ENCODE measurements at regions not wholly inside any gene's neighbourhood (a gene's known extent, or its start where the extent isn't known, plus 50 kb on each side); places are given as distances from the start of the nearest gene placed in this dataset.
A peak's percentile ranks its signal among the peaks of the same experiment; 100 is the strongest.
"Not testable (repeated sequence)": the region's sequence is repeated elsewhere in the genome, so short reads cannot be mapped to it uniquely, and the experiment has no call there.

GRCh38 chr6:86026890-86027289 is 384.2 kb upstream of the SYNCRIP start:
- Mint-ChIP-seq H3K9me3 (peaks cover 0 to 12% (median 3%) of the 10 kb centered on the region in 8 donors), H3K27ac (peak overlapping the region in 1 of 7 donors; percentile 8)
- H3K4me1 Mint-ChIP-seq; H3K4me3 Mint-ChIP-seq; POLR2A ChIA-PET (ENCODE audit: partially characterized antibody); H3K9me3 ChIP-seq (ENCODE audit: control insufficient read depth in 1 of 2, low read length in 2 of 2); CTCF ChIA-PET (ENCODE audit: partially characterized antibody); DNase-seq; intact Hi-C loops (cut with micrococcal nuclease); H3K27me3 ChIP-seq (ENCODE audit: insufficient read depth, low read length); H3K27me3 Mint-ChIP-seq; H3K27ac ChIP-seq (ENCODE audit: low read depth, low read length); H3K36me3 ChIP-seq (ENCODE audit: insufficient read depth, low read length); H3K4me1 ChIP-seq (ENCODE audit: insufficient read depth, low read length); H3K36me3 Mint-ChIP-seq; H3K4me3 ChIP-seq (ENCODE audit: low read length in 2 of 2): not testable (repeated sequence)

GRCh38 chr6:86017236-86017635 is 374.6 kb upstream of the SYNCRIP start:
- CTCF ChIA-PET (ENCODE audit: partially characterized antibody) = no interaction called here
- POLR2A ChIA-PET (ENCODE audit: partially characterized antibody) = no interaction called here
- H3K27me3 Mint-ChIP-seq = no peaks in the 10 kb centered on the region
- no peak overlapping the region for H3K4me3 ChIP-seq (ENCODE audit: low read length in 2 of 2)
- no peaks in the 10 kb centered on the region for H3K36me3 Mint-ChIP-seq
- no peaks in the 10 kb centered on the region for H3K4me1 Mint-ChIP-seq
- H3K27ac Mint-ChIP-seq = peak overlapping the region in 1 of 7 donors; percentile 5
- intact Hi-C loops (cut with micrococcal nuclease) = no loop called here
- no peak for DNase-seq
- H3K27me3 ChIP-seq (ENCODE audit: insufficient read depth, low read length) = no peaks in the 10 kb centered on the region
- H3K9me3 ChIP-seq (ENCODE audit: control insufficient read depth in 1 of 2, low read length in 2 of 2) = no peaks in the 10 kb centered on the region
- H3K4me3 Mint-ChIP-seq = no peak overlapping the region
- no peaks in the 10 kb centered on the region for H3K4me1 ChIP-seq (ENCODE audit: insufficient read depth, low read length)
- H3K9me3 Mint-ChIP-seq = peaks cover 0 to 4% (median 0%) of the 10 kb centered on the region in 8 donors
- no peak overlapping the region for H3K27ac ChIP-seq (ENCODE audit: low read depth, low read length)
- no peaks in the 10 kb centered on the region for H3K36me3 ChIP-seq (ENCODE audit: insufficient read depth, low read length)

- no peak overlapping the region for H3K27ac ChIP-seq (ENCODE audit: low read depth, low read length)
- no peak for DNase-seq
- ChIA-PET CTCF (ENCODE audit: partially characterized antibody) (no interaction called here), POLR2A (ENCODE audit: partially characterized antibody) (no interaction called here)
- H3K36me3 ChIP-seq (ENCODE audit: insufficient read depth, low read length) = no peaks in the 10 kb centered on the region
- no peaks in the 10 kb centered on the region for H3K27me3 Mint-ChIP-seq
- H3K36me3 Mint-ChIP-seq = no peaks in the 10 kb centered on the region
- H3K4me1 ChIP-seq (ENCODE audit: insufficient read depth, low read length) = no peaks in the 10 kb centered on the region
- H3K27ac Mint-ChIP-seq = peak overlapping the region in 2 of 7 donors; percentile 44 to 65
- no peak overlapping the region for H3K4me3 ChIP-seq (ENCODE audit: low read length in 2 of 2)
- no peaks in the 10 kb centered on the region for H3K9me3 ChIP-seq (ENCODE audit: control insufficient read depth in 1 of 2, low read length in 2 of 2)
- H3K4me1 Mint-ChIP-seq = no peaks in the 10 kb centered on the region
- H3K27me3 ChIP-seq (ENCODE audit: insufficient read depth, low read length) = no peaks in the 10 kb centered on the region
- H3K4me3 Mint-ChIP-seq = no peak overlapping the region
- peaks cover 0 to 4% (median 0%) of the 10 kb centered on the region in 8 donors for H3K9me3 Mint-ChIP-seq
- intact Hi-C loops (cut with micrococcal nuclease) = no loop called here
Measured at GRCh38 chr6:86016567-86016966, 373.9 kb upstream of the SYNCRIP start.

GRCh38 chr6:86016077-86016476 is 373.4 kb upstream of the SYNCRIP start:
- no peaks in the 10 kb centered on the region for H3K36me3 Mint-ChIP-seq
- H3K9me3 Mint-ChIP-seq = peaks cover 0 to 4% (median 0%) of the 10 kb centered on the region in 8 donors
- H3K9me3 ChIP-seq (ENCODE audit: control insufficient read depth in 1 of 2, low read length in 2 of 2) = no peaks in the 10 kb centered on the region
- H3K27ac Mint-ChIP-seq = peak overlapping the region in 1 of 7 donors; percentile 65
- ChIA-PET CTCF (ENCODE audit: partially characterized antibody) (no interaction called here), POLR2A (ENCODE audit: partially characterized antibody) (no interaction called here)
- no peaks in the 10 kb centered on the region for H3K27me3 Mint-ChIP-seq
- H3K4me1 Mint-ChIP-seq = no peaks in the 10 kb centered on the region
- H3K36me3 ChIP-seq (ENCODE audit: insufficient read depth, low read length) = no peaks in the 10 kb centered on the region
- no peaks in the 10 kb centered on the region for H3K27me3 ChIP-seq (ENCODE audit: insufficient read depth, low read length)
- no peak overlapping the region for H3K4me3 Mint-ChIP-seq
- intact Hi-C loops (cut with micrococcal nuclease) = no loop called here
- no peak overlapping the region for H3K27ac ChIP-seq (ENCODE audit: low read depth, low read length)
- H3K4me3 ChIP-seq (ENCODE audit: low read length in 2 of 2) = no peak overlapping the region
- DNase-seq = no peak
- H3K4me1 ChIP-seq (ENCODE audit: insufficient read depth, low read length) = no peaks in the 10 kb centered on the region

DNA sequence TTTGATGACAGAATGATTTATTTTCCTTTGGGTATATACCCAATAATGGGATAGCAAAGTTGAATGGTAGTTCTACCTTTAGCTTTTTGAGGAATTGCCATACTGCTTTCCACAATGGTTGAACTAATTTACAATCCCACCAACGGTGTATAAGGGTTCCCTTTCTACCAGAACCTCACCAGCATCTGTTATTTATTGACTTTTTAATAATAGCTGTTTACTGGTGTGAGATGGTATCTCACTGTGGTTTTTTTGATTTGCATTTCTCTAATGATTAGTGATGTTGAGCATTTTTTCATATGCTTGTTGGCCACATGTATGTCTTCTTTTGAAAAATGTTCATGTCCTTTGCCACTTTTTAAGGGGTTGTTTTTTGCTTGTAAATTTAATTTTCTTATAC is 370.3 kb upstream of the SYNCRIP start:
- H3K4me1 ChIP-seq (ENCODE audit: insufficient read depth, low read length); H3K27ac Mint-ChIP-seq; H3K4me3 Mint-ChIP-seq; H3K4me3 ChIP-seq (ENCODE audit: low read length in 2 of 2); DNase-seq; CTCF ChIA-PET (ENCODE audit: partially characterized antibody); H3K27me3 Mint-ChIP-seq; H3K36me3 Mint-ChIP-seq; H3K27ac ChIP-seq (ENCODE audit: low read depth, low read length); POLR2A ChIA-PET (ENCODE audit: partially characterized antibody); H3K27me3 ChIP-seq (ENCODE audit: insufficient read depth, low read length); intact Hi-C loops (cut with micrococcal nuclease); H3K9me3 Mint-ChIP-seq; H3K9me3 ChIP-seq (ENCODE audit: control insufficient read depth in 1 of 2, low read length in 2 of 2); H3K4me1 Mint-ChIP-seq; H3K36me3 ChIP-seq (ENCODE audit: insufficient read depth, low read length): not testable (repeated sequence)

DNA sequence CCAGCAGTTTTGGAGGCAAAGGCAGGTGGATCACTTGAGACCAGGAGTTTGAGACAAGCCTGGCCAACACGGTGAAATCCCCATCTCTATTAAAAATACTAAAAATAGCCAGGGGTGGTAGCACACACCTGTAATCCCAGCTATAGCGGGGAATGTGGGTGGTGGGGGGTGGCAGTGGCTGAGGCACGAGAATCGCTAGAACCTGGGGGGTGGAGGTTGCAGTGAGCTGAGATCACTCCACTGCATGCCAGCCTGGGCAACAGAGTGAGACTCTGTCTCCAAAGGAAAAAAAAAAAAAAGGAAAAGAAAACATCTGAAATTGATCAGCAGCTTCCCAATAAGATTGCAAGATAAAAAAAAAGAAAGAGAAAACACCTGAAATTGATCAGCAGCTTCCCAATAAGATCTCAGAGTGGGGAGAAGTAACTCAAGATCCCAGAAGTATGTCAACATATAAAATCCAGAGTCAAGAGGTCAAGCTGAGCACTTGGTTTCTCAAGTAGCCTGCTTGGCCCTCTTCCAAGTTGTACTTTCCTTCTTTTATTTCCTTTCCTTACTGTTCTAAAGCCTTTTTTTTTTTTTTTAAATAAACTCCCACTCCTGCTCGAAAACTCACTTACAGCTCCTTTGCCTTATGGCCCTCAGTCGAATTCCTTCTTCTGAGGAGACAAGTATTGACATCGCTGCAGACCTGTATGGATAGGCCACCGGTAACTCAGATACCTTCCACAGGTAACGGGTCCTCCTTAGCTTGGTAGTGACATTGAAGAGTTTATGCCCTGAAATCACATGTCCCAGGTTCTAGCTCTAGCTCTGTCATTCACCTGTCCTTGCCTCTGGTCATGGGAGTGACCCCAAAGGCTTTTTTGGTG is 368.5 kb upstream of the SYNCRIP start:
- peaks cover 0 to 8% (median 2%) of the 10 kb centered on the region in 8 donors for H3K9me3 Mint-ChIP-seq
- no peak for DNase-seq
- H3K4me3 ChIP-seq (ENCODE audit: low read length in 2 of 2) = no peak overlapping the region
- H3K27ac ChIP-seq (ENCODE audit: low read depth, low read length) = no peak overlapping the region
- no peak overlapping the region for H3K4me3 Mint-ChIP-seq
- H3K9me3 ChIP-seq (ENCODE audit: control insufficient read depth in 1 of 2, low read length in 2 of 2) = no peaks in the 10 kb centered on the region
- no peaks in the 10 kb centered on the region for H3K36me3 Mint-ChIP-seq
- no peaks in the 10 kb centered on the region for H3K4me1 Mint-ChIP-seq
- ChIA-PET CTCF (ENCODE audit: partially characterized antibody) (no interaction called here), POLR2A (ENCODE audit: partially characterized antibody) (no interaction called here)
- H3K36me3 ChIP-seq (ENCODE audit: insufficient read depth, low read length) = no peaks in the 10 kb centered on the region
- intact Hi-C loops (cut with micrococcal nuclease) = no loop called here
- H3K4me1 ChIP-seq (ENCODE audit: insufficient read depth, low read length) = no peaks in the 10 kb centered on the region
- H3K27ac Mint-ChIP-seq = no peak overlapping the region
- peaks cover 0 to 2% of the 10 kb centered on the region in 2 donors for H3K27me3 Mint-ChIP-seq
- H3K27me3 ChIP-seq (ENCODE audit: insufficient read depth, low read length) = no peaks in the 10 kb centered on the region

DNA sequence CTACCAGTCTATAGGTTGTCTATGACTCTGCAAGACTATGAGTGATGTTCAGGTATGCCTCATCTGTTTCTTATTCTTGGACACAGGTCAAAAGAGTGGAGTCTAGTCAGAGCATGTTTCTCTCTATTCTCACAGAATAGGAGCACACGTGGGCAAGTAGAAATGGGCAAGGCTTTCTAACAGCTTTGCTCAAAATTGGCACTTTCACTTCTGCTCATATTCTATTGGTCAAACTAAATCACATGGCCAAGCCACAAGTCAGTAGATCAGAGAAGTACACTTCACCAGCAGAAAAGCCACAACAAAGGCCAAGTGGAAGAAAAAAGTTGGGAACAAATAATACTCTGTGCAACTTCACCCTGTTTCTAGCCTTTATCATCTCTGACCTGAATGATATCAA is 354.5 kb upstream of the SYNCRIP start:
- Mint-ChIP-seq H3K4me3 (no peak overlapping the region), H3K27me3 (no peaks in the 10 kb centered on the region), H3K36me3 (no peaks in the 10 kb centered on the region), H3K4me1 (no peaks in the 10 kb centered on the region), H3K27ac (no peak overlapping the region), H3K9me3 (peaks cover 0 to 8% (median 4%) of the 10 kb centered on the region in 8 donors)
- no peaks in the 10 kb centered on the region for H3K36me3 ChIP-seq (ENCODE audit: insufficient read depth, low read length)
- CTCF ChIA-PET (ENCODE audit: partially characterized antibody) = no interaction called here
- no peak for DNase-seq
- no peak overlapping the region for H3K27ac ChIP-seq (ENCODE audit: low read depth, low read length)
- H3K4me1 ChIP-seq (ENCODE audit: insufficient read depth, low read length) = no peaks in the 10 kb centered on the region
- POLR2A ChIA-PET (ENCODE audit: partially characterized antibody) = no interaction called here
- no peaks in the 10 kb centered on the region for H3K9me3 ChIP-seq (ENCODE audit: control insufficient read depth in 1 of 2, low read length in 2 of 2)
- intact Hi-C loops (cut with micrococcal nuclease) = no loop called here
- no peaks in the 10 kb centered on the region for H3K27me3 ChIP-seq (ENCODE audit: insufficient read depth, low read length)
- H3K4me3 ChIP-seq (ENCODE audit: low read length in 2 of 2) = no peak overlapping the region

- no peaks in the 10 kb centered on the region for H3K27me3 ChIP-seq (ENCODE audit: insufficient read depth, low read length)
- no peak overlapping the region for H3K27ac Mint-ChIP-seq
- ChIA-PET POLR2A (ENCODE audit: partially characterized antibody) (no interaction called here), CTCF (ENCODE audit: partially characterized antibody) (no interaction called here)
- H3K36me3 ChIP-seq (ENCODE audit: insufficient read depth, low read length) = no peaks in the 10 kb centered on the region
- H3K4me3 ChIP-seq (ENCODE audit: low read length in 2 of 2) = no peak overlapping the region
- H3K9me3 ChIP-seq (ENCODE audit: control insufficient read depth in 1 of 2, low read length in 2 of 2) = no peaks in the 10 kb centered on the region
- intact Hi-C loops (cut with micrococcal nuclease) = no loop called here
- no peak for DNase-seq
- no peaks in the 10 kb centered on the region for H3K27me3 Mint-ChIP-seq
- peaks cover 0 to 10% (median 4%) of the 10 kb centered on the region in 8 donors for H3K9me3 Mint-ChIP-seq
- no peak overlapping the region for H3K27ac ChIP-seq (ENCODE audit: low read depth, low read length)
- H3K4me1 Mint-ChIP-seq = no peaks in the 10 kb centered on the region
- H3K4me1 ChIP-seq (ENCODE audit: insufficient read depth, low read length) = no peaks in the 10 kb centered on the region
- H3K36me3 Mint-ChIP-seq = no peaks in the 10 kb centered on the region
- no peak overlapping the region for H3K4me3 Mint-ChIP-seq
Measured at GRCh38 chr6:85996034-85996375, 353.3 kb upstream of the SYNCRIP start.
